ENCODE measurements at regions not wholly inside any gene's neighbourhood (a gene's known extent, or its start where the extent isn't known, plus 50 kb on each side); places are given as distances from the start of the nearest gene placed in this dataset.

GRCh38 chr4:26226629-26227376 is 94.0 kb upstream of the RBPJ start:
- no peaks in the 10 kb centered on the region for H3K27me3 ChIP-seq (ENCODE audit: insufficient read depth, low read depth, severe bottlenecking)

DNA sequence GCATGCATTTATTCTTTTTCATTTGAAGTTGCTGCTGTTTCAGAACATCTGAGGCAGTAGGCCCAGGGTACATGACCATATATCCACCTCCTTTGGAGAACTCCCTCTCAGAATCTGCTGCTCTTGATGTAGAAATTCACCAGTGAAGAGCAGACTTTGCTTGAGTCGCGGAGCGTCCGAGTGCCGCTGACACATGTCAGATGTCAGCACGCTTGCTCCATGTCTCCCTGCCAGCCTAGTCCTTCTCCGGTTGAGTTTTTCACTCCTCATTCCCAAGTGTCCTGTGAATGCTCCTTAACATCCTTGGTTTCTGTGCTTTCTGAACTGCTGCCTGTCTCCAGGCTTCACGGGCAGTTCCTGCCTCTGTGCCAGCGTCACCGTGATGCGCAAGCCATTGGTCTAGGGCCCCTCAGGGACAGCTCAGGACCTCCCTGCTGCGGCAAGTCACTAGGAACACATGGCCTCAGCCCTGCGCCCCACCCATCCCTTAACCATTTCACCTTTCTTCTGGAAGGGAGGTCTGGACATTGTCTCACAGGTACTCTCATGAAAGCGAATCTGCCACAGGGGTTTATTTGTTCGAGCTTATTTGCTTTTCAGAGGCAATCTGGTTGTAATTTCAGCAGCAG is 93.1 kb upstream of the RBPJ start:
- Histone ChIP-seq H3K4me3 (ENCODE audit: low read depth, low read length) (no peak overlapping the region), H3K9me3 (ENCODE audit: severe bottlenecking) (no peaks in the 10 kb centered on the region), H3K27ac (no peak overlapping the region), H3K36me3 (no peaks in the 10 kb centered on the region), H3K27me3 (ENCODE audit: insufficient read depth, low read depth, severe bottlenecking) (no peaks in the 10 kb centered on the region)
- DNase-seq = no peak
- TF ChIP-seq, protein P1, sequence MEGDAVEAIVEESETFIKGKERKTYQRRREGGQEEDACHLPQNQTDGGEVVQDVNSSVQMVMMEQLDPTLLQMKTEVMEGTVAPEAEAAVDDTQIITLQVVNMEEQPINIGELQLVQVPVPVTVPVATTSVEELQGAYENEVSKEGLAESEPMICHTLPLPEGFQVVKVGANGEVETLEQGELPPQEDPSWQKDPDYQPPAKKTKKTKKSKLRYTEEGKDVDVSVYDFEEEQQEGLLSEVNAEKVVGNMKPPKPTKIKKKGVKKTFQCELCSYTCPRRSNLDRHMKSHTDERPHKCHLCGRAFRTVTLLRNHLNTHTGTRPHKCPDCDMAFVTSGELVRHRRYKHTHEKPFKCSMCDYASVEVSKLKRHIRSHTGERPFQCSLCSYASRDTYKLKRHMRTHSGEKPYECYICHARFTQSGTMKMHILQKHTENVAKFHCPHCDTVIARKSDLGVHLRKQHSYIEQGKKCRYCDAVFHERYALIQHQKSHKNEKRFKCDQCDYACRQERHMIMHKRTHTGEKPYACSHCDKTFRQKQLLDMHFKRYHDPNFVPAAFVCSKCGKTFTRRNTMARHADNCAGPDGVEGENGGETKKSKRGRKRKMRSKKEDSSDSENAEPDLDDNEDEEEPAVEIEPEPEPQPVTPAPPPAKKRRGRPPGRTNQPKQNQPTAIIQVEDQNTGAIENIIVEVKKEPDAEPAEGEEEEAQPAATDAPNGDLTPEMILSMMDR (IDR thresholded peaks at IDR 0.05; ENCODE audit: low read depth, low read length) = no peak

More at GRCh38 chr4:26226629-26227376, 94.0 kb upstream of the RBPJ start:
- Histone ChIP-seq H3K9me3 (ENCODE audit: severe bottlenecking) (no peaks in the 10 kb centered on the region), H3K36me3 (no peaks in the 10 kb centered on the region), H3K27ac (no peak overlapping the region), H3K4me3 (ENCODE audit: low read depth, low read length) (no peak overlapping the region)
- TF ChIP-seq, protein P1 (IDR thresholded peaks at IDR 0.05; ENCODE audit: low read depth, low read length) = no peak
- no peak for DNase-seq

GRCh38 chr4:26228883-26229282 is 91.9 kb upstream of the RBPJ start:
- H3K36me3 ChIP-seq = no peaks in the 10 kb centered on the region
- no peak overlapping the region for H3K4me3 ChIP-seq (ENCODE audit: low read depth, low read length)
- DNase-seq = no peak
- TF ChIP-seq, protein P1 (IDR thresholded peaks at IDR 0.05; ENCODE audit: low read depth, low read length) = no peak
- no peaks in the 10 kb centered on the region for H3K9me3 ChIP-seq (ENCODE audit: severe bottlenecking)
- H3K27ac ChIP-seq = no peak overlapping the region
- no peaks in the 10 kb centered on the region for H3K27me3 ChIP-seq (ENCODE audit: insufficient read depth, low read depth, severe bottlenecking)

- no peak for DNase-seq
These were observed 90.8 kb upstream of the RBPJ start for GRCh38 chr4:26229974-26230373.

DNA sequence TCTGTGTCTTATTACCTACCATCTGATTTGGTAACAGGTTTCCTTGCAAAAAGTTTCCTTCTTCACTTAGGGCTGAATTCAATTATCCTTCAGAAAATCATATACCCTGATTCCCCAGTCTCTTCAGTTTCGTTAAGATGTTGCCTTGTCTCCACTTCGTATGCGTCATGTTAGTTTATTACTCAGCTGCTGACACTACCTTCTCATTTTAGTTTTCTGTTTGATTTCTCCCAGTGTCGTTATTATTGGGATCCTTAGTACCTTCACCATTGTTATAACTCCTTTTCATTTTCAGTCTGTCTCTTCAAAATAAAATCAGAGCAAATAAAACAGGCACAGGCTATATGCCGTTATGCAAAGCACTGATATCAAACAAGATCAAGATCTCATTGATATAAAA is 87.5 kb upstream of the RBPJ start:
- Histone ChIP-seq H3K4me3 (ENCODE audit: low read depth, low read length) (no peak overlapping the region), H3K27me3 (ENCODE audit: insufficient read depth, low read depth, severe bottlenecking) (no peaks in the 10 kb centered on the region), H3K36me3 (no peaks in the 10 kb centered on the region), H3K9me3 (ENCODE audit: severe bottlenecking) (peaks cover 4% of the 10 kb centered on the region), H3K27ac (no peak overlapping the region)
- TF ChIP-seq, protein P1 (IDR thresholded peaks at IDR 0.05; ENCODE audit: low read depth, low read length) = no peak
- no peak for DNase-seq

More at GRCh38 chr4:26229974-26230373, 90.8 kb upstream of the RBPJ start:
- Histone ChIP-seq H3K9me3 (ENCODE audit: severe bottlenecking) (no peaks in the 10 kb centered on the region), H3K27ac (no peak overlapping the region), H3K36me3 (no peaks in the 10 kb centered on the region), H3K4me3 (ENCODE audit: low read depth, low read length) (no peak overlapping the region), H3K27me3 (ENCODE audit: insufficient read depth, low read depth, severe bottlenecking) (no peaks in the 10 kb centered on the region)
- TF ChIP-seq, protein P1 (IDR thresholded peaks at IDR 0.05; ENCODE audit: low read depth, low read length) = no peak
